Erythroblast (primary cell): ENCODE measurements at regions not wholly inside any gene's neighbourhood (a gene's known extent, or its start where the extent isn't known, plus 50 kb on each side); places are given as distances from the start of the nearest gene placed in this dataset.

Source experiments
- GATA1 ChIP-seq: IDR thresholded peaks from 2 replicates; pipeline ENCODE4 v1.6.1; 2011; ENCODE audit warnings: low read depth, mild to moderate bottlenecking, control low read depth, low read length, moderate library complexity
- POLR2A ChIP-seq: IDR thresholded peaks from 2 replicates; pipeline ENCODE4 v1.6.1; 2011; ENCODE audit warnings: mild to moderate bottlenecking, low read length

- TF ChIP-seq POLR2A (no peak), GATA1 (no peak)
Measured at GRCh38 chr4:129917651-129918050, 821.7 kb downstream of the C4orf33 start.
